ENCODE measurements at regions not wholly inside any gene's neighbourhood (a gene's known extent, or its start where the extent isn't known, plus 50 kb on each side); places are given as distances from the start of the nearest gene placed in this dataset.

DNA sequence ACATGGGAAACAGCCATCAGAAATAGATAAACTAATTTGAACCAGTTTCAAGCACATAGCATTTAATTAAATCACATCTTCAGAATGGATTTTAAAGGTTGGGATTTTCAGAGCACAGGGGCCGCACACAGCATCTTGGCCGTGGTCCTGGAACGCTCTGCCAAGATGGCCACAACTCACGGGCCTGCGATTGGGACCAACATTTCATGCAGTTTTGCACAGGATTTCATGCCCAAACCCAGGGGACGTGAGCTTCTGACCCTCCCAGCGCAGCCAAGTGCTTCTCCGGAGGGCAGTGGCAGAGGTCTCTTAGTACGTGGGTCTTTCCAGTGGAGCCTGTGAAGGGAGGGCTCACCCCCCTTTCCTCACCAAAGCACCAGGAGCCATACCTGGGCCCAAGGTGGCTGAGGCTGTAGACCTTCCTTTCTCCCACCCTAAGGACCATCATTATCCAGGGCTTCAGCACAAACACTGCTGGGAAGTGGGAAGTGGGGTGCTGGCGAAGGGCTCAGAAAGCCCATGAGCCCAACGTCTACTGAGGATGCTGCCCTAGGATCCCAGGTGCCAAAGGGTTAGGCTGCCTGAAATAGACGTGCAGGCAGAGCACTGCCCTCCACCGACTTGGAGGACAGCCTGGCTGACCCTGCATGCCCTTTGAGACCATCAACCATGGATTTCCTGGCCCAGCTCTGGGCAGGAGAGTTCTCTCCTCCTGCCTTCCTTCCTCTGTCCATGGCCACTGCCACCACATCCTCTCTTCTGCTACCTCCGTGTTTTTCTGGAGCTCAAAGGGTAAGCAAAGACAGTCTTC lies 611.2 kb upstream of the MGMT start:
- Mint-ChIP-seq H3K36me3 (ENCODE audit: unreplicated experiment) (no peaks in the 10 kb centered on the region), H3K4me3 (ENCODE audit: unreplicated experiment) (no peak overlapping the region), H3K27me3 (ENCODE audit: unreplicated experiment) (no peaks in the 10 kb centered on the region), H3K27ac (ENCODE audit: unreplicated experiment) (no peak overlapping the region), H3K9me3 (ENCODE audit: unreplicated experiment) (no peaks in the 10 kb centered on the region), H3K4me1 (ENCODE audit: low read depth, unreplicated experiment) (peaks cover 4% of the 10 kb centered on the region)
- DNase-seq: no peak
- TF ChIP-seq, protein P1, sequence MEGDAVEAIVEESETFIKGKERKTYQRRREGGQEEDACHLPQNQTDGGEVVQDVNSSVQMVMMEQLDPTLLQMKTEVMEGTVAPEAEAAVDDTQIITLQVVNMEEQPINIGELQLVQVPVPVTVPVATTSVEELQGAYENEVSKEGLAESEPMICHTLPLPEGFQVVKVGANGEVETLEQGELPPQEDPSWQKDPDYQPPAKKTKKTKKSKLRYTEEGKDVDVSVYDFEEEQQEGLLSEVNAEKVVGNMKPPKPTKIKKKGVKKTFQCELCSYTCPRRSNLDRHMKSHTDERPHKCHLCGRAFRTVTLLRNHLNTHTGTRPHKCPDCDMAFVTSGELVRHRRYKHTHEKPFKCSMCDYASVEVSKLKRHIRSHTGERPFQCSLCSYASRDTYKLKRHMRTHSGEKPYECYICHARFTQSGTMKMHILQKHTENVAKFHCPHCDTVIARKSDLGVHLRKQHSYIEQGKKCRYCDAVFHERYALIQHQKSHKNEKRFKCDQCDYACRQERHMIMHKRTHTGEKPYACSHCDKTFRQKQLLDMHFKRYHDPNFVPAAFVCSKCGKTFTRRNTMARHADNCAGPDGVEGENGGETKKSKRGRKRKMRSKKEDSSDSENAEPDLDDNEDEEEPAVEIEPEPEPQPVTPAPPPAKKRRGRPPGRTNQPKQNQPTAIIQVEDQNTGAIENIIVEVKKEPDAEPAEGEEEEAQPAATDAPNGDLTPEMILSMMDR (IDR thresholded peaks at IDR 0.05; ENCODE audit: partially characterized antibody, unreplicated experiment): no peak

DNA sequence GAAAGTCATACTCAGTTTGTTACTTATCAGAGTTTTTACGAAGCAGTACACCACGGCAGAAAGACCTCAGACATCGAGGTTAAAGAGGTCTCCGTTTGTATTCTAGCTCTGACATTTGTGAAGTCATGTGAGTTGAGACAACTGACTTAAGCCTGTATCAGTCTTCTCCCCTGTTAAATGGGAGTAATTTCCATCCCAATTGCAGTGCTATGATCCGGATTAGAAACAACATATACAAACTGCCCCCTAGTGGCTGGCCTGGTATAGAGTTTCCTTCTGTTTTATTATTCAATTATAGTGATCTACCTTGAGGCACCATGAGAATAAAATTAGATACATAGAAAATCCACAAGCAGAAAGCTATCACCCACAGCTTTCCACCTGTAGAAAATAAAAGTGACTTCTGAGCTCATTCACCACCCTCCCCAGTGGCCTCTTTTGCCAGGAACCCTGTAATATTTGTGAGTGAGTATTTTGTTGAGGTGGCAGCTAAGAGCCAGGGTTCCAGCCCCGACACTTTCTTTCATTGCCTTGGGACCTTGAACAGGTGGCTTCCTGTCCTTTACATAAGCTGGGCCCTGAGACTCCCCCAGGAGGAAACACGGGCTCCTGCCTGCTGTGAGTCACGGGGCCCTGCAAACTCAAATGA lies 607.2 kb upstream of the MGMT start:
- no peak for DNase-seq
- peaks cover 2% of the 10 kb centered on the region for H3K9me3 Mint-ChIP-seq (ENCODE audit: unreplicated experiment)
- H3K4me3 Mint-ChIP-seq (ENCODE audit: unreplicated experiment): no peak overlapping the region

DNA sequence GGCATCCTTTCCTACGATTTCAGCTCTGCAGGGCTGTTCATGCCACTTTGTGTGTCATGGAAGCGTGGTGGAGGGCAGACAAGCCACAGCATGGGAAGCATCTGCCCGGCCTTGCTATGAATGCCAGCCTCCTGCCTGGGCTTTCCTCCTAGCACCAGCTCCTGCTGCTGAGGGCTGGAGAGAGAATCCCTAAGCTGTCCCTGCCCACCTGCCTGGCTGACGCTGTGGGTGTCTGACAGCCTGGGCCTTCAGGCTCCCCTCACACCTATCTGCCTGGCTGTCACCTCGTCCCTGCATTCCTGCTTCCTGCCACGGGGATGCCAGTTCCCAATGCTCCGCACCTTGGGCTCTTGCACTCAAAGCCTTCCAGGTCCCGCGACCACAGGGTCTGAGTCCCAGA lies 606.5 kb upstream of the MGMT start:
- Mint-ChIP-seq H3K4me1 (ENCODE audit: low read depth, unreplicated experiment) (no peaks in the 10 kb centered on the region), H3K36me3 (ENCODE audit: unreplicated experiment) (no peaks in the 10 kb centered on the region), H3K27ac (ENCODE audit: unreplicated experiment) (no peak overlapping the region), H3K27me3 (ENCODE audit: unreplicated experiment) (peaks cover 1% of the 10 kb centered on the region), H3K4me3 (ENCODE audit: unreplicated experiment) (no peak overlapping the region), H3K9me3 (ENCODE audit: unreplicated experiment) (peaks cover 2% of the 10 kb centered on the region)
- TF ChIP-seq, protein P1 (IDR thresholded peaks at IDR 0.05; ENCODE audit: partially characterized antibody, unreplicated experiment): no peak
- DNase-seq: no peak

More for the DNA sequence above, 607.2 kb upstream of the MGMT start:
- TF ChIP-seq, protein P1 (IDR thresholded peaks at IDR 0.05; ENCODE audit: partially characterized antibody, unreplicated experiment): peak; percentile 83
- no peaks in the 10 kb centered on the region for H3K36me3 Mint-ChIP-seq (ENCODE audit: unreplicated experiment)
- H3K4me1 Mint-ChIP-seq (ENCODE audit: low read depth, unreplicated experiment): no peaks in the 10 kb centered on the region
- no peak overlapping the region for H3K27ac Mint-ChIP-seq (ENCODE audit: unreplicated experiment)
- H3K27me3 Mint-ChIP-seq (ENCODE audit: unreplicated experiment): peaks cover 1% of the 10 kb centered on the region

DNA sequence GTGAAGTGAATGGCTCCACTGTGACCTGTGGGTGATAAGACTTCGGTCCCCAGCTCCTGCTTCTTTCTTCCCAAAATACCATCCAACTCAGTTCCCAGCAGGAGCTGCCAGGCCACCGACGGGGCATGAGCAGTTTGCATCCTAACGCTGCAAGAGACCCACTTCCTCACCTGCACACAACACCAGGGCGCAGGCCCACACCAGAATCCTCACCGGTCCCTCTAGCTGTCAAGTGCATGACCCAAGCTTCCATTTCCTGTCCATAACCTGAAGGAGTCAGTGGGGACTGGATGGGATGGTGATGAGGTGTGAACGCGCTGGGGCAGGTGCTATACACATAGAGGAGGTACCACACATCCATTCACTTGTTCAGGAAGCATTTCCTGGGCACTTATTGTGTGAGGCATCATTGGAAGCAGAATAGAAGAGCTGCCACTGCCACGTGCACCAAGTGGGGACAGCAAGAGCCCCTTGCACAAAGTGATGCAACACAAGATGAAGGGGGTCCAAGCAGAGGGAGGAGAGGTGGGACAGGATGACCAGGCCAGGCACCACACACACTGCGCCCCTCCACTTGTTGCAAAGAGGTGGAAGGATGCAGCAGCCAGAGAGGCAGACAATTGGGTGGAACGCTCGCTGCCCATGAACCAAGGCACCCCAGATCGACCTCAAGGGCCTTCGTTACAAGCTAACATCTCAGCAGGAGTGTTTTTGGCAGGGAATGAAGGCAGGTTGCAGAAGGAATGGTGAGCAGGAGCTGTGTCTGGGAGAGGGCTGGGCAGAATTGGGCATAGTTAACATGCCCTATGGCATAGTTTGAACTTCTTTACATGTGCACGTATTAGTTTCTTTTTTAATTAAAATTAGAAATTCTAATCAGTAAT lies 605.8 kb upstream of the MGMT start:
- TF ChIP-seq, protein P1 (IDR thresholded peaks at IDR 0.05; ENCODE audit: partially characterized antibody, unreplicated experiment): no peak
- peaks cover 6% of the 10 kb centered on the region for H3K9me3 Mint-ChIP-seq (ENCODE audit: unreplicated experiment)
- no peak overlapping the region for H3K27ac Mint-ChIP-seq (ENCODE audit: unreplicated experiment)
- H3K4me3 Mint-ChIP-seq (ENCODE audit: unreplicated experiment): no peak overlapping the region
- peaks cover 1% of the 10 kb centered on the region for H3K27me3 Mint-ChIP-seq (ENCODE audit: unreplicated experiment)
- H3K36me3 Mint-ChIP-seq (ENCODE audit: unreplicated experiment): no peaks in the 10 kb centered on the region
- H3K4me1 Mint-ChIP-seq (ENCODE audit: low read depth, unreplicated experiment): peaks cover 6% of the 10 kb centered on the region
- no peak for DNase-seq
